ENCODE measurements at regions not wholly inside any gene's neighbourhood (a gene's known extent, or its start where the extent isn't known, plus 50 kb on each side); places are given as distances from the start of the nearest gene placed in this dataset.

DNA sequence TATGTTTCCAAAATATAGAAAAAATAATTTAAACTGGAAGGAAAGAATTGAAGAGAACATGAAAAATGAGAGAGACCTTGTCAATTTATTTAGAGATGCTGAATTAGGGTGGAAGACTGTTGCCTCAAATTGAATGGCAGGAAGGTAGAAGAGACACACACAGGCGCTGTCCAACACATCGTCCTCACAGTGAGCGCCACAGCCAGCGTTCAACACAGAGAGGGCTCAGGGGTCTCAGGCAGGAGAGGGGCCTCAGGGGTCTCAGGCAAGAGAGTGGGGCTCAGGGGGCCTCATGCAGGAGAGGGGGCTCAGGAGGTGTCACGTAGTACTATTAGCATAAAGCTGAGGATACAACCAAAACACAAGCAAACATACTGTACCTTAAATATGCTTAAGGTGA, 65.7 kb downstream of the TMEM18 start:
- POLR2A ChIA-PET: no interaction called here
- H3K27me3 ChIP-seq (ENCODE audit: insufficient read depth, low read length): no peaks in the 10 kb centered on the region; the same call in 1 of the 2 replicates
- no peak overlapping the region for H3K27ac ChIP-seq (ENCODE audit: low read depth, low read length)
- no peaks in the 10 kb centered on the region for H3K79me2 ChIP-seq (ENCODE audit: insufficient read depth, low read length)
- H3K4me2 ChIP-seq (ENCODE audit: low read length): no peak overlapping the region
- H3K9ac ChIP-seq (ENCODE audit: low read length): no peak overlapping the region
- H3K4me1 ChIP-seq (ENCODE audit: control insufficient read depth in 1 of 2, insufficient read depth in 2 of 2, low read length in 2 of 2): no peaks in the 10 kb centered on the region
- no peaks in the 10 kb centered on the region for H3K9me3 ChIP-seq (ENCODE audit: control insufficient read depth in 1 of 2, insufficient read depth in 1 of 2, low read depth in 1 of 2, low read length in 2 of 2)
- intact Hi-C loops (cut with micrococcal nuclease): no loop called here
- CTCF ChIA-PET: no interaction called here
- no peak for DNase-seq (ENCODE audit: low read depth, low spot score)
- no peaks in the 10 kb centered on the region for H3K36me3 ChIP-seq (ENCODE audit: control insufficient read depth in 1 of 2, insufficient read depth in 2 of 2, low read length in 2 of 2)
- no peak overlapping the region for H2AFZ ChIP-seq (ENCODE audit: low read depth, low read length, poor library complexity, severe bottlenecking)
- no peaks in the 10 kb centered on the region for H3K9me2 ChIP-seq (ENCODE audit: insufficient read depth)
- H4K20me1 ChIP-seq (ENCODE audit: insufficient read depth): no peaks in the 10 kb centered on the region; the same call in 1 of the 2 replicates
- TF ChIP-seq, protein P1, sequence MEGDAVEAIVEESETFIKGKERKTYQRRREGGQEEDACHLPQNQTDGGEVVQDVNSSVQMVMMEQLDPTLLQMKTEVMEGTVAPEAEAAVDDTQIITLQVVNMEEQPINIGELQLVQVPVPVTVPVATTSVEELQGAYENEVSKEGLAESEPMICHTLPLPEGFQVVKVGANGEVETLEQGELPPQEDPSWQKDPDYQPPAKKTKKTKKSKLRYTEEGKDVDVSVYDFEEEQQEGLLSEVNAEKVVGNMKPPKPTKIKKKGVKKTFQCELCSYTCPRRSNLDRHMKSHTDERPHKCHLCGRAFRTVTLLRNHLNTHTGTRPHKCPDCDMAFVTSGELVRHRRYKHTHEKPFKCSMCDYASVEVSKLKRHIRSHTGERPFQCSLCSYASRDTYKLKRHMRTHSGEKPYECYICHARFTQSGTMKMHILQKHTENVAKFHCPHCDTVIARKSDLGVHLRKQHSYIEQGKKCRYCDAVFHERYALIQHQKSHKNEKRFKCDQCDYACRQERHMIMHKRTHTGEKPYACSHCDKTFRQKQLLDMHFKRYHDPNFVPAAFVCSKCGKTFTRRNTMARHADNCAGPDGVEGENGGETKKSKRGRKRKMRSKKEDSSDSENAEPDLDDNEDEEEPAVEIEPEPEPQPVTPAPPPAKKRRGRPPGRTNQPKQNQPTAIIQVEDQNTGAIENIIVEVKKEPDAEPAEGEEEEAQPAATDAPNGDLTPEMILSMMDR (IDR thresholded peaks at IDR 0.05 in 2 of 3, conservative IDR thresholded peaks at IDR 0.05 in 1 of 3; ENCODE audit: borderline replicate concordance in 1 of 3, insufficient read depth in 1 of 3, low read depth in 2 of 3, low read length in 2 of 3): no peak
- TF ChIP-seq EZH2 (IDR thresholded peaks at IDR 0.05) (no peak), TCF7L2 (IDR thresholded peaks at IDR 0.05; ENCODE audit: borderline replicate concordance, extremely low read depth, insufficient read depth, insufficient read length) (no peak), CEBPB (IDR thresholded peaks at IDR 0.05; ENCODE audit: low read depth) (no peak), FOSL1 (IDR thresholded peaks at IDR 0.05; ENCODE audit: low read depth) (no peak), EZH2phosphoT487 (IDR thresholded peaks at IDR 0.05; ENCODE audit: borderline replicate concordance) (no peak)
- TF ChIP-seq, protein P2, sequence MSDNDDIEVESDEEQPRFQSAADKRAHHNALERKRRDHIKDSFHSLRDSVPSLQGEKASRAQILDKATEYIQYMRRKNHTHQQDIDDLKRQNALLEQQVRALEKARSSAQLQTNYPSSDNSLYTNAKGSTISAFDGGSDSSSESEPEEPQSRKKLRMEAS (IDR thresholded peaks at IDR 0.05): no peak
- no peak for ATAC-seq
- RAD21 ChIA-PET (ENCODE audit: low non-redundant PET in 1 of 2, low total read pairs in 2 of 2, uncharacterized antibody in 2 of 2, unreplicated experiment in 2 of 2): no interaction called here
- BruUV-seq (replicated peaks): no TSS peak
- H3K4me3 ChIP-seq (replicated peaks in 1 of 2; ENCODE audit: low read depth in 1 of 2, low read length in 2 of 2): no peak overlapping the region

GRCh38 chr2:610491-610890, 66.7 kb downstream of the TMEM18 start:
- no peaks in the 10 kb centered on the region for H3K9me3 ChIP-seq (ENCODE audit: control insufficient read depth in 1 of 2, insufficient read depth in 1 of 2, low read depth in 1 of 2, low read length in 2 of 2)
- no peaks in the 10 kb centered on the region for H3K9me2 ChIP-seq (ENCODE audit: insufficient read depth)
- H4K20me1 ChIP-seq (ENCODE audit: insufficient read depth): no peaks in the 10 kb centered on the region; the same call in 1 of the 2 replicates
- ChIA-PET CTCF (no interaction called here), POLR2A (no interaction called here), RAD21 (ENCODE audit: low non-redundant PET in 1 of 2, low total read pairs in 2 of 2, uncharacterized antibody in 2 of 2, unreplicated experiment in 2 of 2) (no interaction called here)
- H3K9ac ChIP-seq (ENCODE audit: low read length): no peak overlapping the region
- H3K27me3 ChIP-seq (ENCODE audit: insufficient read depth, low read length): no peaks in the 10 kb centered on the region; the same call in 1 of the 2 replicates
- no peak overlapping the region for H3K4me3 ChIP-seq (replicated peaks in 1 of 2; ENCODE audit: low read depth in 1 of 2, low read length in 2 of 2)
- H2AFZ ChIP-seq (ENCODE audit: low read depth, low read length, poor library complexity, severe bottlenecking): no peak overlapping the region
- no peaks in the 10 kb centered on the region for H3K4me1 ChIP-seq (ENCODE audit: control insufficient read depth in 1 of 2, insufficient read depth in 2 of 2, low read length in 2 of 2)
- H3K4me2 ChIP-seq (ENCODE audit: low read length): no peak overlapping the region
- ATAC-seq: no peak
- H3K27ac ChIP-seq (ENCODE audit: low read depth, low read length): no peak overlapping the region
- H3K79me2 ChIP-seq (ENCODE audit: insufficient read depth, low read length): no peaks in the 10 kb centered on the region
- intact Hi-C loops (cut with micrococcal nuclease): no loop called here
- H3K36me3 ChIP-seq (ENCODE audit: control insufficient read depth in 1 of 2, insufficient read depth in 2 of 2, low read length in 2 of 2): no peaks in the 10 kb centered on the region
- no peak for DNase-seq (ENCODE audit: low read depth, low spot score)
- no TSS peak for BruUV-seq (replicated peaks)
- TF ChIP-seq SIN3A (IDR thresholded peaks at IDR 0.05; ENCODE audit: low read depth): no peak
- TF ChIP-seq SRF (IDR thresholded peaks at IDR 0.05; ENCODE audit: low read depth): no peak
- no peak for TF ChIP-seq EZH2phosphoT487 (IDR thresholded peaks at IDR 0.05; ENCODE audit: borderline replicate concordance)
- TF ChIP-seq ZFX (IDR thresholded peaks at IDR 0.05): no peak
- no peak for TF ChIP-seq SP1 (IDR thresholded peaks at IDR 0.05; ENCODE audit: low read depth)
- TF ChIP-seq, protein P1 (IDR thresholded peaks at IDR 0.05 in 2 of 3, conservative IDR thresholded peaks at IDR 0.05 in 1 of 3; ENCODE audit: borderline replicate concordance in 1 of 3, insufficient read depth in 1 of 3, low read depth in 2 of 3, low read length in 2 of 3): no peak
- TF ChIP-seq EGR1 (IDR thresholded peaks at IDR 0.05; ENCODE audit: low read depth): no peak
- TF ChIP-seq, protein P3, sequence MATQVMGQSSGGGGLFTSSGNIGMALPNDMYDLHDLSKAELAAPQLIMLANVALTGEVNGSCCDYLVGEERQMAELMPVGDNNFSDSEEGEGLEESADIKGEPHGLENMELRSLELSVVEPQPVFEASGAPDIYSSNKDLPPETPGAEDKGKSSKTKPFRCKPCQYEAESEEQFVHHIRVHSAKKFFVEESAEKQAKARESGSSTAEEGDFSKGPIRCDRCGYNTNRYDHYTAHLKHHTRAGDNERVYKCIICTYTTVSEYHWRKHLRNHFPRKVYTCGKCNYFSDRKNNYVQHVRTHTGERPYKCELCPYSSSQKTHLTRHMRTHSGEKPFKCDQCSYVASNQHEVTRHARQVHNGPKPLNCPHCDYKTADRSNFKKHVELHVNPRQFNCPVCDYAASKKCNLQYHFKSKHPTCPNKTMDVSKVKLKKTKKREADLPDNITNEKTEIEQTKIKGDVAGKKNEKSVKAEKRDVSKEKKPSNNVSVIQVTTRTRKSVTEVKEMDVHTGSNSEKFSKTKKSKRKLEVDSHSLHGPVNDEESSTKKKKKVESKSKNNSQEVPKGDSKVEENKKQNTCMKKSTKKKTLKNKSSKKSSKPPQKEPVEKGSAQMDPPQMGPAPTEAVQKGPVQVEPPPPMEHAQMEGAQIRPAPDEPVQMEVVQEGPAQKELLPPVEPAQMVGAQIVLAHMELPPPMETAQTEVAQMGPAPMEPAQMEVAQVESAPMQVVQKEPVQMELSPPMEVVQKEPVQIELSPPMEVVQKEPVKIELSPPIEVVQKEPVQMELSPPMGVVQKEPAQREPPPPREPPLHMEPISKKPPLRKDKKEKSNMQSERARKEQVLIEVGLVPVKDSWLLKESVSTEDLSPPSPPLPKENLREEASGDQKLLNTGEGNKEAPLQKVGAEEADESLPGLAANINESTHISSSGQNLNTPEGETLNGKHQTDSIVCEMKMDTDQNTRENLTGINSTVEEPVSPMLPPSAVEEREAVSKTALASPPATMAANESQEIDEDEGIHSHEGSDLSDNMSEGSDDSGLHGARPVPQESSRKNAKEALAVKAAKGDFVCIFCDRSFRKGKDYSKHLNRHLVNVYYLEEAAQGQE (IDR thresholded peaks at IDR 0.05; ENCODE audit: low read depth): no peak
- no peak for TF ChIP-seq POLR2A (IDR thresholded peaks at IDR 0.05; ENCODE audit: borderline replicate concordance, extremely low read depth, insufficient read depth, insufficient read length)

Measured in HCT116 (cell line).